Subcutaneous abdominal adipose tissue (tissue), 5 donors: ENCODE measurements at regions not wholly inside any gene's neighbourhood (a gene's known extent, or its start where the extent isn't known, plus 50 kb on each side); places are given as distances from the start of the nearest gene placed in this dataset.
"Not testable (repeated sequence)": the region's sequence is repeated elsewhere in the genome, so short reads cannot be mapped to it uniquely, and the experiment has no call there.

ENCODE experiments used
- H3K27ac ChIP-seq: one replicate; pipeline ENCODE4 v1.7.0; 2013; ENCODE audit warnings: low read depth, mild to moderate bottlenecking, inconsistent platforms, low read length, moderate library complexity
- H3K27me3 ChIP-seq, 5 donors: one replicate each; pipeline ENCODE4 v1.7.0; 2013; ENCODE audit warnings: low read length in 5 of 5, inconsistent platforms in 1 of 5; ENCODE audit not compliant: control insufficient read depth in 5 of 5, insufficient read depth in 4 of 5
- H3K36me3 ChIP-seq, 5 donors: one replicate each; pipeline ENCODE4 v1.7.0; 2013; ENCODE audit warnings: low read length in 5 of 5; ENCODE audit not compliant: control insufficient read depth in 5 of 5, insufficient read depth in 5 of 5
- H3K4me1 ChIP-seq, 5 donors: one replicate each; pipeline ENCODE4 v1.7.0; 2013; ENCODE audit warnings: low read length in 5 of 5, mild to moderate bottlenecking in 3 of 5, moderate library complexity in 1 of 5; ENCODE audit not compliant: control insufficient read depth in 5 of 5, insufficient read depth in 5 of 5
- H3K4me3 ChIP-seq, 5 donors: one replicate each; pipeline ENCODE4 v1.7.0; 2013; ENCODE audit warnings: low read length in 5 of 5, low read depth in 1 of 5
- H3K9ac ChIP-seq, 5 donors: one replicate each; pipeline ENCODE4 v1.7.0; 2013; ENCODE audit warnings: low read length in 5 of 5, mild to moderate bottlenecking in 4 of 5, moderate library complexity in 3 of 5
- H3K9me3 ChIP-seq, 5 donors: one replicate each; pipeline ENCODE4 v1.7.0; 2013; ENCODE audit warnings: low read length in 5 of 5; ENCODE audit not compliant: control insufficient read depth in 5 of 5
- donor health status: healthy.
- donor health status: healthy.
- donor health status: healthy.
- donor health status: healthy.
- donor health status: healthy.

DNA sequence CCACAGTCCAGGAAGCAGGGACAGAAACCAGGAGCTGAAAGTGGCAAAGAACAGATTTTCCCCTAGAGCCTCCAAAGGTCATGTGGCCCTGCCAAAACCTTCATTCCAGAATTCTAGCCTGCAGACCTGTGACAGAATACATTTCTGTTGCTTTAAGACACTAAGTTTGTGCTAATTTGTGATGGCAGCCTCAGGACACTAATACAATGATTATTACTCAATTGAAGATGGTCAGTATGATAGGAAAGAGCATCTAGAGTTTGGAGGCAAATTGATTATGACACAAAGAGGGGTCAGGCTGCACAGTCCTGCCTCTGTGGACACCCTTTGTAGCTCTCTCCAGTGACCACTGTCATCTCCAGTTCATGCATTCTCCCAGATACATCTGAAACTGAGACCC lies 79.0 kb upstream of the C3orf49 start:
- H3K36me3 ChIP-seq, result no peaks in the 10 kb centered on the region
- H3K9me3 ChIP-seq, result no peaks in the 10 kb centered on the region
- H3K4me1 ChIP-seq, result no peaks in the 10 kb centered on the region
- H3K9ac ChIP-seq, result no peak overlapping the region
- no peak overlapping the region for H3K4me3 ChIP-seq
- no peaks in the 10 kb centered on the region for H3K27me3 ChIP-seq
- no peak overlapping the region for H3K27ac ChIP-seq

DNA sequence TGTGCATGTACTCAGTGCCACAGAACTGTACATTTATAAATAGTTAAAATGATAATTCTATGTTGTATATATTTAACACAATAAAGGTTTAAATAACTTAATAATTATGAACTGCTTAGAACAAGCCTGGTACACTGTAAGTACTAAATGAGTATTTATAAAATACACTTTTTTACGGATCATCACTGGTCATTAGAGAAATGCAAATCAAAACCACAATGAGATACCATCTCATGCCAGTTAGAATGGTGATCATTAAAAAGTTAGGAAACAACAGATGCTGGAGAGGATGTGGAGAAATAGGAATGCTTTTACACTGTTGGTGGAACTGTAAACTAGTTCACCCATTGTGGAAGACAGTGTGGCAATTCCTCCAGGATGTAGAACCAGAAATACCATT lies 74.4 kb upstream of the C3orf49 start:
- H3K9ac ChIP-seq, H3K27ac ChIP-seq, H3K36me3 ChIP-seq: not testable (repeated sequence)

DNA sequence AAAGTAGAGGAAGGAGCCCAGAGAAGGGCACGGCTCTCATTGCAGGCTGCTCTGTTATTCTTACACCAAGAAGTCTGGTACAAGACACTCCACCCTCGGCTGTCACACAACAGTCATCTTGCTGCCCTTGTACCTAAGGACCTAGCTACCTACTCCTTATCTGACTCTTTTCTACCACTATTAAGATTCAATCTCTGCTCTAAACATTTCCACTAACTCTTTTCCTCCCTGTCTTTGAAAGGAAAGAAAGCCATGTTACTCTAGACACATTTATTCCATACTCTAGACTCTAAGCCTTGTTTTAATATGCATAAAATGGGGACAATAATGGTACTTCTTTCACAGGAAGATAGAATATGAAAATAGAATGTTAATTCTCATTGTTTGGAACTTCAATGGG lies 73.3 kb upstream of the C3orf49 start:
- no peak overlapping the region for H3K4me3 ChIP-seq
- no peak overlapping the region for H3K9ac ChIP-seq
- H3K9me3 ChIP-seq, result no peaks in the 10 kb centered on the region
- no peaks in the 10 kb centered on the region for H3K27me3 ChIP-seq
- H3K36me3 ChIP-seq, result no peaks in the 10 kb centered on the region
- H3K27ac ChIP-seq, result no peak overlapping the region
- H3K4me1 ChIP-seq, result no peaks in the 10 kb centered on the region

More for the DNA sequence above, 74.4 kb upstream of the C3orf49 start:
- H3K27me3 ChIP-seq, H3K4me3 ChIP-seq, H3K4me1 ChIP-seq, H3K9me3 ChIP-seq: not testable (repeated sequence)

DNA sequence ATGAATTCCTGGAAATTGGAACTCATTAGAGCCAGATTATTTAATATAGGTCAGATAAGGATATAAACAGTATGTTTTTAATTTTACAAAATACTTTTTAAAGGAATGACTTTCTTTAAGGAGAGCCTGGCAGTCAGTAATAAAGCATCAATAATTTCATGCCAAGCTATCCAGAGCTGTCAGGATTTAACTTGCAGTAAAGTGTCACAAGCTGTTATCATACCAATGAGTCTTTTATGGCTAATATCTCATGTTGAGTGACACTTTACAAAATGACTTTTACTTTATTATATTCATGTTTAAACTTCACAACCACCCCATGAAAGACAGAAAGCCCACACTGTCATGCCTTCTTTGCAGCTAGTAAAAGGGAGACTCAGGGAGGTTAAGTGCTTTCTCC lies 72.9 kb upstream of the C3orf49 start:
- Histone ChIP-seq H3K4me3 (no peak overlapping the region), H3K27me3 (no peaks in the 10 kb centered on the region), H3K9me3 (no peaks in the 10 kb centered on the region), H3K4me1 (no peaks in the 10 kb centered on the region), H3K27ac (no peak overlapping the region), H3K9ac (no peak overlapping the region), H3K36me3 (no peaks in the 10 kb centered on the region)

DNA sequence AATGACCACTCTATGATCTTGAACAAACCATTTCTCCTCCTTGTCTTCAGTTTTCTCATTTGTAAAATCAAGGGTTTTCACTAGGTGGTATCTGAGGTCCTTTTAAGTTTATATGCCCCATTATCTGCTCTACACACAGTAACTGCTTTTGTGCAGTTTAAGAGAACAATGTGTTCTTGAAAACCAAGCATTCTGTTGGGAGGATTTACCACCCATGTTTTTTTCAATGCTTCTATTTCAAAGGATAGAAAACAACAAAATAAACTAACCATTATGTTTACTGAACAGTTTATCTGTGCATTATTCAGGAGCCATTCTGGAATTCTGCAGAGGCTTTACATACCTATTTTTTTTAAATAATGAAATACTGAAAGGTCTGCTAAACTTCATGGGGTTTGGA lies 67.6 kb upstream of the C3orf49 start:
- Histone ChIP-seq H3K4me3 (no peak overlapping the region), H3K27me3 (no peaks in the 10 kb centered on the region), H3K9ac (no peak overlapping the region), H3K9me3 (no peaks in the 10 kb centered on the region), H3K27ac (no peak overlapping the region), H3K4me1 (no peaks in the 10 kb centered on the region), H3K36me3 (no peaks in the 10 kb centered on the region)

DNA sequence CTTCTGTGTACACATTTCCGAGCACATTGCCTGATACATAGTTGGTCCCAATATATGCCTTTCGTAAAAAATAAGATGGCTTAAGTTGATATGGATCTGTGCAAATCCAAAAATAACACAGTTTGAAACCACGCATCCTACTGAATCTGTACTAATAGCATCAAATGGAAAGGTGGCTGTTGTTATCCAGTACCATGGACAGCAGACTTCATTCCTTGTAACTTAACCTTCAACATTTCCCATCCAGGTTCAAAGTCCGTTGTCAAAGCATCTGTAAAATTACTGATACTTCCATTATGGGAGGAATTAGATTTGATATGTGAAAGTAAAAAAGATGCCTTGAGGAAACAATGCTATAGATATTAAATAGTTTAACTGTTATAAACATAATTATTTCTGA lies 65.5 kb upstream of the C3orf49 start:
- no peaks in the 10 kb centered on the region for H3K4me1 ChIP-seq
- H3K9ac ChIP-seq, result no peak overlapping the region
- H3K4me3 ChIP-seq, result no peak overlapping the region
- H3K36me3 ChIP-seq, result no peaks in the 10 kb centered on the region
- no peaks in the 10 kb centered on the region for H3K27me3 ChIP-seq
- H3K27ac ChIP-seq, result no peak overlapping the region
- no peaks in the 10 kb centered on the region for H3K9me3 ChIP-seq

DNA sequence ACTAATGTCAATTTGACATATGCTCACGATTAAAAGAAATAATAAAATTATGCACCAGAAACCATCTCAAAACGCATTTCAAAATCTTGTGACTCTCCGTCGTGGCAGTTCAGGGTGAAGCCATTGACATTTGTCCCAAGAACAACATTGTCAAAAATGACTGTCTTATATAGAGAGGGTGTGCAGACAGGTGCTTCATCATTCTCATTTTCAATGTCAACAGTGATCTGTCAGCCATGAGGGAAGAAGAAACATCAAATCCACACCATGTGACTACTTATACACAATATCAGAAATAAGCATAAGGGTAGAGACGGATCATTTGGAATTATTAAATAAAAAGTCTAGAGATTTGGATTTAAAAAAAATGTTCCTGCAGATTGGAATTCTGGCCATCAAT lies 65.1 kb upstream of the C3orf49 start:
- Histone ChIP-seq H3K36me3 (no peaks in the 10 kb centered on the region), H3K27me3 (no peaks in the 10 kb centered on the region), H3K9me3 (no peaks in the 10 kb centered on the region), H3K4me3 (no peak overlapping the region), H3K9ac (no peak overlapping the region), H3K27ac (no peak overlapping the region), H3K4me1 (no peaks in the 10 kb centered on the region)

DNA sequence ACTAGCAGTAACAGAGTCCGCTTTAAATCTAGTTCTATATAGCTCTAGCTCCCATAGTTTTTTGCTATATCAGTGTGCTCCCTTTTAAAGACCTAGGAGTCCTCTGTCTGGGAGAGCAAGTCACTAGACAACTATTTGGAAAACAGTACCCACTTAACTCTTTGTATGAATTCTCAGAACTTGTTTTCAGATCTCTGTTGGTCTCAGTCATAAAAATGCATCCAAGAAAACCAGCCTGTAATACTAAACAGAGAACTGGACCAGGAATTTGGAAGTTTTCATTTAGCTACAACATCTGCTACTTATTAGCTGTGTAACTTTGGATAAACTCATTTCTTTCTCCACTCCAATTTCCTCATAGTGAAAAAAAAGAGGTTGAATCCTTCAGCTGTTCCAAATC lies 56.9 kb upstream of the C3orf49 start:
- no peak overlapping the region for H3K27ac ChIP-seq
- peaks cover 0 to 2% (median 0%) of the 10 kb centered on the region in 5 donors for H3K27me3 ChIP-seq
- H3K4me1 ChIP-seq, result peaks cover 0 to 18% (median 0%) of the 10 kb centered on the region in 5 donors
- H3K36me3 ChIP-seq, result no peaks in the 10 kb centered on the region
- H3K4me3 ChIP-seq, result no peak overlapping the region
- H3K9ac ChIP-seq, result no peak overlapping the region
- no peaks in the 10 kb centered on the region for H3K9me3 ChIP-seq

DNA sequence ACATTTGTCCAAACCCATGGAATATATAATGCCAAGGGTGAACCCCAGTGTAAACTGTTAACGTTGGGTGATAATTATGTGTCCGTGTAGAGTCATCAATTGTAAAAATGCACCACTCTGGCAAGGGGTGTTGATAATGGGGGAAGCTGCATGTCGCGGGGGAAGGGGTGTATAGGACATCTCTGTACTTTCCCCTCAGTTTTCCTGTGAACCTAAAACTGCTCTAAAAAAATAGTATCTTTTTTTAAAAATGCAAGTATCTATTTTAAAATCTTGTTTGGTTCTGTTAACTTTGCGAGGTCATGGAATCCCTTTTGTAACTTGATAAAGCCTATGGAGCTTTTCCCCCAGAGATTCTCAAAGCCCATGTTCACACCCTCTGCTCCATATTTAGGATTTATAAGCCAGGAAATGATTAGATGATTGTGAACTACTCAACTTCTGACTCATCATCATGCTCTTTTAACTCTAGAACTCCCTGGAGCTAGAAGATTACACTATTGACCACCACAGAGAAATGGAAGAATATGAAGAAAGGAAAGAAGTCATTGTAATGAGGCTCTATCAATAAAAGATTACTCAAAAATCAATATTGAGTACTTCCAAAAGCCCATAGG lies 56.1 kb upstream of the C3orf49 start:
- H3K27me3 ChIP-seq, result peaks cover 0 to 2% (median 0%) of the 10 kb centered on the region in 5 donors
- no peak overlapping the region for H3K4me3 ChIP-seq
- no peaks in the 10 kb centered on the region for H3K9me3 ChIP-seq
- no peak overlapping the region for H3K9ac ChIP-seq
- peaks cover 0 to 18% (median 0%) of the 10 kb centered on the region in 5 donors for H3K4me1 ChIP-seq
- no peaks in the 10 kb centered on the region for H3K36me3 ChIP-seq
- peak overlapping the region; percentile 31 for H3K27ac ChIP-seq

DNA sequence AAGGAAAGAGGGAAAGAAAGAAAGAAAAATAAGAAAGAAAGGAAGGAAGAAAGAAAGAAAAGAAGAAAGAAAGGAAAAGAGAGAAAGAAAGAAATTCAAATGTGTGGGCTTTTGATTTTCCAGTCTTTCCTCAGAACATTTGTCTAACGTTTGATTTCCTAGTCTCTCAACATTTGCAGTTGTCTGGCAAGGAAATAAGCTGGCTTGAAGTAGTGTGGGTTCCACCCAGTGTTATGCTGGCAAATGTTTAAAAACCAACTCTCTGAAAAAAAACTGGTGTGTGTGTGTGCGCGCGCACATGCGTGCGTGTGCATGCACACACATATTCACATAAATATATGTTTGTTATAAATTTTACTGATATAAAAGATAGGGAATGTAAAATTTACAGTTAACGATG lies 54.6 kb upstream of the C3orf49 start:
- H3K9ac ChIP-seq, result no peak overlapping the region
- H3K9me3 ChIP-seq, result no peaks in the 10 kb centered on the region
- no peak overlapping the region for H3K4me3 ChIP-seq
- no peak overlapping the region for H3K27ac ChIP-seq
- peaks cover 0 to 18% (median 0%) of the 10 kb centered on the region in 5 donors for H3K4me1 ChIP-seq
- H3K36me3 ChIP-seq, result no peaks in the 10 kb centered on the region
- peaks cover 0 to 2% (median 0%) of the 10 kb centered on the region in 5 donors for H3K27me3 ChIP-seq

DNA sequence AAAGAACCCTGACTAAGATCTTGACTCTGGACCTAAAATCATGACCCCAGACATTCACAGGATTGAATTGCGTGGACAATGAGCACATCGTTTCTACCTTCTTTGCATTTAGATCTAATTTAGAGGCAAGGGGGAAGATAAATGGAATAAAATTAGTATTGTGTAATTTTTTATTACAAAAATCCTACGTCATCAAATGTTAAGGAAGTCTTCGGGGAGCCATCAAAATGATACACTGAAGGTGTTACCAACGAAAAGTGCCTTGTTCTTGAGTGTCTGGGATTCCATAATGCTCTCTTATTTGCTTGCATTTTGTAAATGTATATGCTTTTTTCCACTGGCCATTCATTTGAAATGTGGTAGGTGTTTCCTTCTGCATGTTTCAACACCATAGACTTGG lies 52.8 kb upstream of the C3orf49 start:
- peaks cover 0 to 2% (median 0%) of the 10 kb centered on the region in 5 donors for H3K27me3 ChIP-seq
- no peaks in the 10 kb centered on the region for H3K36me3 ChIP-seq
- no peak overlapping the region for H3K4me3 ChIP-seq
- H3K9ac ChIP-seq, result no peak overlapping the region
- no peak overlapping the region for H3K27ac ChIP-seq
- peaks cover 0 to 14% (median 0%) of the 10 kb centered on the region in 5 donors for H3K4me1 ChIP-seq
- H3K9me3 ChIP-seq, result no peaks in the 10 kb centered on the region
